ENCODE measurements at regions not wholly inside any gene's neighbourhood (a gene's known extent, or its start where the extent isn't known, plus 50 kb on each side); places are given as distances from the start of the nearest gene placed in this dataset.

GRCh38 chr4:29175291-29175690 lies 1544.9 kb upstream of the PCDH7 start:
- TF ChIP-seq CTCF (IDR thresholded peaks at IDR 0.05), result no peak
- no peak for TF ChIP-seq POLR2A (IDR thresholded peaks at IDR 0.05)
